SK-N-MC (cell line): ENCODE measurements at regions not wholly inside any gene's neighbourhood (a gene's known extent, or its start where the extent isn't known, plus 50 kb on each side); places are given as distances from the start of the nearest gene placed in this dataset.

Source experiments
- EZH2 ChIP-seq: fragments of 200-600 bp; sonication (generic); IDR thresholded peaks from one replicate; pipeline ENCODE4 v1.6.1; 2017; ENCODE audit warnings: antibody characterized with exemption
- POLR2AphosphoS5 ChIP-seq: IDR thresholded peaks from 2 replicates; pipeline ENCODE4 v1.6.1; 2012; ENCODE audit warnings: mild to moderate bottlenecking, low read depth, low read length, borderline replicate concordance

GRCh38 chr5:39606591-39606990, 181.8 kb upstream of the DAB2 start:
- no peak for TF ChIP-seq EZH2
- no peak for TF ChIP-seq POLR2AphosphoS5
